ENCODE measurements at regions not wholly inside any gene's neighbourhood (a gene's known extent, or its start where the extent isn't known, plus 50 kb on each side); places are given as distances from the start of the nearest gene placed in this dataset.

GRCh38 chr16:86108062-86108461, 209.1 kb downstream of the IRF8 start:
- Histone ChIP-seq H3K36me3 (ENCODE audit: low read depth) (no peaks in the 10 kb centered on the region), H3K79me2 (ENCODE audit: low read depth) (no peaks in the 10 kb centered on the region), H3K4me3 (no peak overlapping the region), H3K27me3 (ENCODE audit: insufficient read depth, low read depth) (peaks cover 57% of the 10 kb centered on the region), H3K4me2 (no peak overlapping the region), H3K4me1 (replicated peaks; ENCODE audit: insufficient read depth) (no peaks in the 10 kb centered on the region), H4K20me1 (ENCODE audit: insufficient read depth) (no peaks in the 10 kb centered on the region), H2AFZ (no peak overlapping the region), H3K27ac (no peak overlapping the region), H3K9me3 (ENCODE audit: insufficient read depth, low read depth) (no peaks in the 10 kb centered on the region), H3K9me2 (ENCODE audit: insufficient read depth) (no peaks in the 10 kb centered on the region), H3F3A (ENCODE audit: insufficient read depth, low read depth) (peaks cover 9% of the 10 kb centered on the region; the same call in 1 of the 2 replicates)
- no peak for DNase-seq
- BruUV-seq (replicated peaks): no TSS peak
- TF ChIP-seq EZH2 (IDR thresholded peaks at IDR 0.05; ENCODE audit: low read depth) (no peak), CTCF (conservative IDR thresholded peaks at IDR 0.05) (no peak)
- CTCF ChIA-PET: no interaction called here
- POLR2A ChIA-PET (ENCODE audit: unreplicated experiment): no interaction called here
- intact Hi-C loops (cut with micrococcal nuclease; ENCODE audit: unreplicated experiment): no loop called here

GRCh38 chr16:86110134-86110533, 211.2 kb downstream of the IRF8 start:
- BruUV-seq (replicated peaks): no TSS peak
- Histone ChIP-seq H3K27ac (no peak overlapping the region), H2AFZ (no peak overlapping the region), H3K4me1 (replicated peaks; ENCODE audit: insufficient read depth) (no peaks in the 10 kb centered on the region), H3K9me3 (ENCODE audit: insufficient read depth, low read depth) (no peaks in the 10 kb centered on the region), H3K27me3 (ENCODE audit: insufficient read depth, low read depth) (peaks cover 58% of the 10 kb centered on the region), H3K36me3 (ENCODE audit: low read depth) (no peaks in the 10 kb centered on the region), H3F3A (ENCODE audit: insufficient read depth, low read depth) (peaks cover 9% of the 10 kb centered on the region; the same call in 1 of the 2 replicates), H4K20me1 (ENCODE audit: insufficient read depth) (no peaks in the 10 kb centered on the region), H3K4me3 (no peak overlapping the region), H3K9me2 (ENCODE audit: insufficient read depth) (no peaks in the 10 kb centered on the region), H3K79me2 (ENCODE audit: low read depth) (no peaks in the 10 kb centered on the region), H3K4me2 (no peak overlapping the region)
- intact Hi-C loops (cut with micrococcal nuclease; ENCODE audit: unreplicated experiment): no loop called here
- TF ChIP-seq EZH2 (IDR thresholded peaks at IDR 0.05; ENCODE audit: low read depth) (no peak), CTCF (conservative IDR thresholded peaks at IDR 0.05) (no peak)
- DNase-seq: no peak
- ChIA-PET POLR2A (ENCODE audit: unreplicated experiment) (no interaction called here), CTCF (no interaction called here)

- Histone ChIP-seq H3K4me2 (no peak overlapping the region), H3K4me3 (no peak overlapping the region), H3K9me2 (ENCODE audit: insufficient read depth) (no peaks in the 10 kb centered on the region), H4K20me1 (ENCODE audit: insufficient read depth) (no peaks in the 10 kb centered on the region), H3K27me3 (ENCODE audit: insufficient read depth, low read depth) (peaks cover 58% of the 10 kb centered on the region), H3F3A (ENCODE audit: insufficient read depth, low read depth) (peaks cover 9% of the 10 kb centered on the region; the same call in 1 of the 2 replicates), H3K4me1 (replicated peaks; ENCODE audit: insufficient read depth) (no peaks in the 10 kb centered on the region), H3K9me3 (ENCODE audit: insufficient read depth, low read depth) (no peaks in the 10 kb centered on the region), H3K79me2 (ENCODE audit: low read depth) (no peaks in the 10 kb centered on the region), H3K36me3 (ENCODE audit: low read depth) (no peaks in the 10 kb centered on the region), H2AFZ (no peak overlapping the region), H3K27ac (no peak overlapping the region)
- CTCF ChIA-PET: no interaction called here
- intact Hi-C loops (cut with micrococcal nuclease; ENCODE audit: unreplicated experiment): no loop called here
- no TSS peak for BruUV-seq (replicated peaks)
- TF ChIP-seq EZH2 (IDR thresholded peaks at IDR 0.05; ENCODE audit: low read depth) (no peak), CTCF (conservative IDR thresholded peaks at IDR 0.05) (no peak)
- POLR2A ChIA-PET (ENCODE audit: unreplicated experiment): no interaction called here
- no peak for DNase-seq
Observed at GRCh38 chr16:86110726-86111125, 211.8 kb downstream of the IRF8 start.

Data from PC-9 (cell line).